Activated T-cell treated with anti-CD3 and anti-CD28 coated beads, Interleukin-2, amount 50 U/mL, for 72 hours (primary cell): ENCODE measurements at regions not wholly inside any gene's neighbourhood (a gene's known extent, or its start where the extent isn't known, plus 50 kb on each side); places are given as distances from the start of the nearest gene placed in this dataset.
A peak's percentile ranks its signal among the peaks of the same experiment; 100 is the strongest.

Experiments
- ATAC-seq, 2 donors: fragments of 150-1000 bp; cut with Tn5 transposase; replicated peaks in 1 of 2; 2 replicates each; pipeline ENCODE4 v1.10.0; 2021; ENCODE audit warnings: moderate library complexity in 2 of 2, mild to moderate bottlenecking in 1 of 2
- DNase-seq, 2 donors: peaks; one replicate each; pipeline ENCODE4 v3.0.0; 2021 to 2022; ENCODE audit warnings: mixed read lengths in 1 of 2
- H3K27ac Mint-ChIP-seq: one replicate; pipeline ENCODE4 v1.8.0; 2022; ENCODE audit warnings: mild to moderate bottlenecking, moderate library complexity, mixed read lengths
- H3K27me3 Mint-ChIP-seq: one replicate; pipeline ENCODE4 v1.8.0; 2022; ENCODE audit warnings: low read depth, mixed read lengths
- H3K36me3 Mint-ChIP-seq, 2 donors: one replicate each; pipeline ENCODE4 v1.8.0; 2022; ENCODE audit warnings: mixed read lengths in 2 of 2, mild to moderate bottlenecking in 1 of 2; ENCODE audit not compliant: insufficient read depth in 2 of 2
- H3K4me1 Mint-ChIP-seq: one replicate; pipeline ENCODE4 v1.8.0; 2022; ENCODE audit warnings: low read depth, mixed read lengths
- H3K4me3 Mint-ChIP-seq, 2 donors: one replicate each; pipeline ENCODE4 v1.8.0; 2022; ENCODE audit warnings: mild to moderate bottlenecking in 2 of 2, mixed read lengths in 2 of 2, moderate library complexity in 2 of 2
- H3K9me3 Mint-ChIP-seq, 2 donors: one replicate each; pipeline ENCODE4 v1.8.0; 2022; ENCODE audit warnings: mixed read lengths in 2 of 2

- no peak for DNase-seq
- Mint-ChIP-seq H3K27me3 (no peaks in the 10 kb centered on the region), H3K4me1 (no peaks in the 10 kb centered on the region), H3K36me3 (peaks cover 2 to 4% of the 10 kb centered on the region in 2 donors), H3K9me3 (peaks cover 6% of the 10 kb centered on the region in 2 donors), H3K27ac (no peak overlapping the region), H3K4me3 (no peak overlapping the region)
- ATAC-seq, result no peak
These were observed 259.9 kb downstream of the DLL1 start for GRCh38 chr6:170030821-170031471.

GRCh38 chr6:170030284-170030815, 260.5 kb downstream of the DLL1 start:
- DNase-seq, result no peak
- H3K9me3 Mint-ChIP-seq, result peaks cover 4 to 6% of the 10 kb centered on the region in 2 donors
- no peak overlapping the region for H3K4me3 Mint-ChIP-seq
- H3K27ac Mint-ChIP-seq, result no peak overlapping the region
- ATAC-seq, result no peak
- no peaks in the 10 kb centered on the region for H3K4me1 Mint-ChIP-seq
- H3K36me3 Mint-ChIP-seq, result peaks cover 2 to 4% of the 10 kb centered on the region in 2 donors
- no peaks in the 10 kb centered on the region for H3K27me3 Mint-ChIP-seq

GRCh38 chr6:170029416-170030283, 261.2 kb downstream of the DLL1 start:
- Mint-ChIP-seq H3K27me3 (no peaks in the 10 kb centered on the region), H3K4me3 (no peak overlapping the region), H3K4me1 (no peaks in the 10 kb centered on the region), H3K36me3 (peaks cover 2 to 4% of the 10 kb centered on the region in 2 donors), H3K27ac (no peak overlapping the region), H3K9me3 (peaks cover 4 to 6% of the 10 kb centered on the region in 2 donors)
- ATAC-seq (no peak), DNase-seq (no peak)

- Mint-ChIP-seq H3K27me3 (no peaks in the 10 kb centered on the region), H3K9me3 (peaks cover 4 to 6% of the 10 kb centered on the region in 2 donors), H3K4me3 (no peak overlapping the region), H3K36me3 (peaks cover 0 to 3% of the 10 kb centered on the region in 2 donors), H3K4me1 (no peaks in the 10 kb centered on the region), H3K27ac (no peak overlapping the region)
- no peak for DNase-seq
- no peak for ATAC-seq
These were observed 262.1 kb downstream of the DLL1 start for GRCh38 chr6:170028629-170029345.

GRCh38 chr6:170027647-170028043, 263.2 kb downstream of the DLL1 start:
- no peak overlapping the region for H3K27ac Mint-ChIP-seq

GRCh38 chr6:170026751-170027646, 263.9 kb downstream of the DLL1 start:
- Mint-ChIP-seq H3K4me3 (no peak overlapping the region), H3K4me1 (no peaks in the 10 kb centered on the region), H3K9me3 (no peaks in the 10 kb centered on the region), H3K36me3 (no peaks in the 10 kb centered on the region), H3K27ac (no peak overlapping the region), H3K27me3 (peaks cover 5% of the 10 kb centered on the region)
- DNase-seq, result no peak
- no peak for ATAC-seq

More at GRCh38 chr6:170027647-170028043, 263.2 kb downstream of the DLL1 start:
- no peak overlapping the region for H3K4me3 Mint-ChIP-seq
- H3K27me3 Mint-ChIP-seq, result peaks cover under 1% of the 10 kb centered on the region
- ATAC-seq (no peak), DNase-seq (no peak)
- no peaks in the 10 kb centered on the region for H3K9me3 Mint-ChIP-seq
- no peaks in the 10 kb centered on the region for H3K36me3 Mint-ChIP-seq
- H3K4me1 Mint-ChIP-seq, result no peaks in the 10 kb centered on the region

- no peaks in the 10 kb centered on the region for H3K36me3 Mint-ChIP-seq
- no peaks in the 10 kb centered on the region for H3K4me1 Mint-ChIP-seq
- DNase-seq, result no peak
- no peak for ATAC-seq
- no peak overlapping the region for H3K27ac Mint-ChIP-seq
- H3K9me3 Mint-ChIP-seq, result no peaks in the 10 kb centered on the region
- no peak overlapping the region for H3K4me3 Mint-ChIP-seq
- peaks cover 5% of the 10 kb centered on the region for H3K27me3 Mint-ChIP-seq
These were observed 264.7 kb downstream of the DLL1 start for GRCh38 chr6:170025935-170026750.

GRCh38 chr6:170025341-170025911, 265.5 kb downstream of the DLL1 start:
- DNase-seq (no peak), ATAC-seq (no peak)
- H3K36me3 Mint-ChIP-seq, result no peaks in the 10 kb centered on the region
- no peak overlapping the region for H3K27ac Mint-ChIP-seq
- peaks cover 5% of the 10 kb centered on the region for H3K27me3 Mint-ChIP-seq
- no peak overlapping the region for H3K4me3 Mint-ChIP-seq
- H3K9me3 Mint-ChIP-seq, result no peaks in the 10 kb centered on the region
- no peaks in the 10 kb centered on the region for H3K4me1 Mint-ChIP-seq

GRCh38 chr6:170024940-170025339, 265.9 kb downstream of the DLL1 start:
- H3K9me3 Mint-ChIP-seq, result no peaks in the 10 kb centered on the region
- no peak overlapping the region for H3K4me3 Mint-ChIP-seq
- no peak for DNase-seq
- H3K4me1 Mint-ChIP-seq, result no peaks in the 10 kb centered on the region
- peaks cover 5% of the 10 kb centered on the region for H3K27me3 Mint-ChIP-seq
- H3K36me3 Mint-ChIP-seq, result no peaks in the 10 kb centered on the region
- no peak overlapping the region for H3K27ac Mint-ChIP-seq
- no peak for ATAC-seq

- DNase-seq (peak in 1 of 2 donors; percentile 20), ATAC-seq (peak in 1 of 2 donors; percentile 62)
- Mint-ChIP-seq H3K36me3 (no peaks in the 10 kb centered on the region), H3K27me3 (peaks cover 5% of the 10 kb centered on the region), H3K9me3 (no peaks in the 10 kb centered on the region), H3K4me1 (no peaks in the 10 kb centered on the region), H3K4me3 (peak overlapping the region in 1 of 2 donors; percentile 35), H3K27ac (no peak overlapping the region)
These were observed 267.0 kb downstream of the DLL1 start for GRCh38 chr6:170023620-170024521.
